ENCODE measurements at regions not wholly inside any gene's neighbourhood (a gene's known extent, or its start where the extent isn't known, plus 50 kb on each side); places are given as distances from the start of the nearest gene placed in this dataset.

- in situ Hi-C loops (cut with MboI; ENCODE audit: low pct_unique_long_range_greater_than_20kb, low sequenced_read_pairs, unreplicated experiment) = no loop called here
- DNase-seq (ENCODE audit: low spot score) = no peak
- no peak for TF ChIP-seq CTCF (IDR thresholded peaks at IDR 0.05; ENCODE audit: extremely low read depth, insufficient read depth, missing control alignments)
Observed at GRCh38 chr9:11206925-11207324, 594.1 kb upstream of the PTPRD start.

GRCh38 chr9:11233696-11234095 is 620.9 kb upstream of the PTPRD start:
- in situ Hi-C loops (cut with MboI; ENCODE audit: low pct_unique_long_range_greater_than_20kb, low sequenced_read_pairs, unreplicated experiment) = no loop called here
- no peak for TF ChIP-seq CTCF (IDR thresholded peaks at IDR 0.05; ENCODE audit: extremely low read depth, insufficient read depth, missing control alignments)
- DNase-seq (ENCODE audit: low spot score) = no peak

GRCh38 chr9:11235061-11235460 is 622.3 kb upstream of the PTPRD start:
- DNase-seq (ENCODE audit: low spot score) = no peak
- in situ Hi-C loops (cut with MboI; ENCODE audit: low pct_unique_long_range_greater_than_20kb, low sequenced_read_pairs, unreplicated experiment) = no loop called here
- no peak for TF ChIP-seq CTCF (IDR thresholded peaks at IDR 0.05; ENCODE audit: extremely low read depth, insufficient read depth, missing control alignments)

- TF ChIP-seq CTCF (IDR thresholded peaks at IDR 0.05; ENCODE audit: extremely low read depth, insufficient read depth, missing control alignments) = no peak
- in situ Hi-C loops (cut with MboI; ENCODE audit: low pct_unique_long_range_greater_than_20kb, low sequenced_read_pairs, unreplicated experiment) = no loop called here
- DNase-seq (ENCODE audit: low spot score) = no peak
Observed at GRCh38 chr9:11241779-11242178, 629.0 kb upstream of the PTPRD start.

- no peak for TF ChIP-seq CTCF (IDR thresholded peaks at IDR 0.05; ENCODE audit: extremely low read depth, insufficient read depth, missing control alignments)
- in situ Hi-C loops (cut with MboI; ENCODE audit: low pct_unique_long_range_greater_than_20kb, low sequenced_read_pairs, unreplicated experiment) = no loop called here
- no peak for DNase-seq (ENCODE audit: low spot score)
Observed at GRCh38 chr9:11257992-11258391, 645.2 kb upstream of the PTPRD start.

GRCh38 chr9:11269036-11269435 is 656.2 kb upstream of the PTPRD start:
- in situ Hi-C loops (cut with MboI; ENCODE audit: low pct_unique_long_range_greater_than_20kb, low sequenced_read_pairs, unreplicated experiment) = no loop called here
- TF ChIP-seq CTCF (IDR thresholded peaks at IDR 0.05; ENCODE audit: extremely low read depth, insufficient read depth, missing control alignments) = no peak
- no peak for DNase-seq (ENCODE audit: low spot score)

- TF ChIP-seq CTCF (IDR thresholded peaks at IDR 0.05; ENCODE audit: extremely low read depth, insufficient read depth, missing control alignments) = no peak
- in situ Hi-C loops (cut with MboI; ENCODE audit: low pct_unique_long_range_greater_than_20kb, low sequenced_read_pairs, unreplicated experiment) = no loop called here
- DNase-seq (ENCODE audit: low spot score) = no peak
Observed at GRCh38 chr9:11275158-11275695, 662.4 kb upstream of the PTPRD start.

Data from GM13977 (cell line).